Fibroblast of villous mesenchyme (primary cell): ENCODE measurements at regions not wholly inside any gene's neighbourhood (a gene's known extent, or its start where the extent isn't known, plus 50 kb on each side); places are given as distances from the start of the nearest gene placed in this dataset.

Experiments
- DNase-seq: peaks from one replicate; pipeline ENCODE4 v3.0.0-alpha.2; 2010; ENCODE audit warnings: low read depth
- H3K4me3 ChIP-seq: 2 replicates; pipeline ENCODE4 v1.5.1; 2011; ENCODE audit warnings: low read depth, mild to moderate bottlenecking, low read length
- TF ChIP-seq, protein P1 (sequence below): IDR thresholded peaks from 2 replicates; pipeline ENCODE4 v1.5.1; 2012; ENCODE audit warnings: low read depth, mild to moderate bottlenecking, low read length; ENCODE audit not compliant: insufficient read depth

DNA sequence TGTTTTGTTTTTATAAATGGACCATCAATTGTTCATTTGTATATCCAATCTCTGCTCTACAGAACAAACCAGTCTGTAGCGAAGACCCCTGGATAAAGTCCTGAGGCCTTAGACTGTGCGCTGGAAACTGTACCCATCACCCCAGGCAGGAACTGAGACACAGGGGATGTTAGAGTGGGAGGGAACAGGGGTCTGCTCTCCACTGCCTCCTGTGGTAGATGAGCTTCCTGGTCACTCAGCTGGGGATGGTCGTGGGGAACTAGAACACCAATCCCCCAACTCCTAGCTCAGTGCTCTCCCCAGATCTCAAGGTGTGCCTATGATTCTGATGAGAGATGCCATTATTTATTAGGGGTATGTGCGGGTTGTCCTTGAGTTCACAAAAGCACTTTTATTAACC, 340.2 kb upstream of the IGF1R start:
- no peak for DNase-seq
- TF ChIP-seq, protein P1, sequence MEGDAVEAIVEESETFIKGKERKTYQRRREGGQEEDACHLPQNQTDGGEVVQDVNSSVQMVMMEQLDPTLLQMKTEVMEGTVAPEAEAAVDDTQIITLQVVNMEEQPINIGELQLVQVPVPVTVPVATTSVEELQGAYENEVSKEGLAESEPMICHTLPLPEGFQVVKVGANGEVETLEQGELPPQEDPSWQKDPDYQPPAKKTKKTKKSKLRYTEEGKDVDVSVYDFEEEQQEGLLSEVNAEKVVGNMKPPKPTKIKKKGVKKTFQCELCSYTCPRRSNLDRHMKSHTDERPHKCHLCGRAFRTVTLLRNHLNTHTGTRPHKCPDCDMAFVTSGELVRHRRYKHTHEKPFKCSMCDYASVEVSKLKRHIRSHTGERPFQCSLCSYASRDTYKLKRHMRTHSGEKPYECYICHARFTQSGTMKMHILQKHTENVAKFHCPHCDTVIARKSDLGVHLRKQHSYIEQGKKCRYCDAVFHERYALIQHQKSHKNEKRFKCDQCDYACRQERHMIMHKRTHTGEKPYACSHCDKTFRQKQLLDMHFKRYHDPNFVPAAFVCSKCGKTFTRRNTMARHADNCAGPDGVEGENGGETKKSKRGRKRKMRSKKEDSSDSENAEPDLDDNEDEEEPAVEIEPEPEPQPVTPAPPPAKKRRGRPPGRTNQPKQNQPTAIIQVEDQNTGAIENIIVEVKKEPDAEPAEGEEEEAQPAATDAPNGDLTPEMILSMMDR: no peak
- no peak overlapping the region for H3K4me3 ChIP-seq

DNA sequence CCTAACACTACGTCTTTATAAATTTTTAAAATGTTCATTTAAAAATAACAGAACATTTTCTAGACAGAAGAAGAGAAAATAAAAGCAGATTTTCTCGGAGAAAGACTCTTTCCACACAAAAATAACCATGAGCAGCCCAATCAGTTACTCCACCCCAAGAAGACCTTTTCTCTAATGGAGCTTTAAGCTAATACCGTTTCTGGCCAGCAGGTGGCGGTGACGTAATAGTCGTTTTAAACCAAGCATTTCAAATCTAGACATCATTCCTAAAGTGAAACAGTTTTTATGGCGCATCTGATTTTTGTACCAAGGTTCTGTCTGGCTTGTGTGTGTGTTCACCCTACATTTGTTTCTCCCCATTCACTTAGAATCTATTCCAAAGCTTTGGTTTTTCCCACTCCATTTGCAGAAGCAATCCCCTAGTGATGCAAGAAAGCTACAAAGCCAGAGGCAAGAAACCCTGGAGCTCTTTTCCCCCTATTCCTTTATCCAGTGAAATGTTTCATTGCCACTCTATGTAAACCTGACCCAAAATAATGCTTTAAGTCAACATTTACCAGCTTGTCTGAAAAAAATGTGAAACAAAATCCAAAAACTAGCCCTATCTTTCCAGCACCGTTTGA, 336.7 kb upstream of the IGF1R start:
- TF ChIP-seq, protein P1: peak; percentile 74
- DNase-seq: peak; percentile 79
- H3K4me3 ChIP-seq: no peak overlapping the region

DNA sequence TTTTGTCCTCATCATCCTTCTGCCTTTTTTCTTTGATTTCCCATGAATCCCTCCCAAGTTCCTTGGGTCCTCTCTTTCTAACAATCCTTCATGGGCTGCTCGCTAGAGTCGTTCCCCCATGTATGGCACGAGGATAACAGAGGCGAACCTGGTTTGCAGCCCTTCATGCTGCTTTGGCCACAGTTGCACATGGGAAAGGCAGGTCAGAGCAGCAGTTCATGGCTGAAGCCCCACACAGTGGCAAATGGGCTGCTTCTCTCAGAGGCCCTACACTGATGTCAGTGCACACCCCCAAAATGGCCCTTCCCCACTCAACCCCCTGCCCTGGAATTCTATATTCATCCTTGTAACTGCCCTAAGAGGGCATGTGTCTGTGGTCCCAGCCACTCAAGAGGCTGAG, 335.4 kb upstream of the IGF1R start:
- TF ChIP-seq, protein P1: no peak
- no peak for DNase-seq
- no peak overlapping the region for H3K4me3 ChIP-seq

DNA sequence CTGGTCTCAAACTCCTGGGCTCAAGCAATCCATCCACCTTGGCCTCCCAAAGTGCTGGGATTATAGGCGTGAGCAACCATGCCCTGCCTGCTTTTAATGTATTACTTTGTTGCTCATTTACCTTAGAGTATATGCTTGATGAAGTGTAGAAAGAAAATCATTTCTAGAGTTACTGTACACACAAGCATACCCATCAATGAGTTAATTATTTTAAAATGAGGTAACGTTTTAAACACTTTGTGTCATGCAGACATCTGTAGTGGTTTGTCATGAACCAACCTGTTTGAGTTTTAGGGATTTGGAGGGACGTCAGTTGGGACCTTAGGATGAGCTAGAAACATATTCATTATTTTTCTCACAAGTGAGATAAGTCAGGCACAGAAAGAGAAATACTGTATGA, 332.4 kb upstream of the IGF1R start:
- TF ChIP-seq, protein P1: no peak
- DNase-seq: no peak

DNA sequence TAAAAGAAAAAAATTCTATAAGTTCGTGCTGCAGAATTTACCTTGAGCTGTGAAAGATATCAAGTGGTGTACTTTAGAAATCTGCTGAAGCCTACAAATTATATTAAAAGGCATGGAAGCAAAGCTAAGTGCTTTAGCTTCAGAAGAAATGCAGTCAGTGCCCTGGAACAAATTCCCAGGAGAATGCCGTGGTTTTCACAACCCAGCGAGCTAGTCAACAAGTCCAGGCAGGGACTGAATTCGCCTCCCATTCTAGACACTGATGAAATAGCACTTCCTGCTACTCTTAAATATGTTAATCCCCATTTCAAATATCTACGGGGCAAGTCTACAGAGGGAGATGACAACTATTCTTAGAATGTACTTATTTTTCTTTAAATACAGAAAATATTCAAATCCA, 326.4 kb upstream of the IGF1R start:
- no peak overlapping the region for H3K4me3 ChIP-seq
- DNase-seq: no peak
- TF ChIP-seq, protein P1: no peak

More for the DNA sequence above, 332.4 kb upstream of the IGF1R start:
- no peak overlapping the region for H3K4me3 ChIP-seq

DNA sequence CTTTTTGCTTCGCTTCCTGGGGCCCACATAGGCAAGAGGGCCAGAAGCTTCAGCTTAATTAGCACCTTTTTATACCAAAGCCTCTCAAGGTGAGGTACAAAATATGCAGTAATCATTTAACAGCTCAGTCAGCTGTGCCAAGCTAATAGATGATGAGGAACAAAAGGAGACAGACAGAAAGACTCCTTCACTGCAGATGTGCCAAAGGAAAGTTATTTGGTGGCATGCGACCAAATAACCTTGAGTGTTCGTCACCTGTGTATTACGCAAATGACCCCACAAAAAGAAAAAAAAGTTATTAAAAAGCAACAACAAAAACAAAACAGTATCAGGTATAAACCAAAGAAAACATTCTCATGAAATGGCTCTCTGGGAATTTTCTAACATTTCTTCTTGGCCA, 325.8 kb upstream of the IGF1R start:
- TF ChIP-seq, protein P1: no peak
- no peak overlapping the region for H3K4me3 ChIP-seq
- no peak for DNase-seq
